ENCODE measurements at regions not wholly inside any gene's neighbourhood (a gene's known extent, or its start where the extent isn't known, plus 50 kb on each side); places are given as distances from the start of the nearest gene placed in this dataset.

DNA sequence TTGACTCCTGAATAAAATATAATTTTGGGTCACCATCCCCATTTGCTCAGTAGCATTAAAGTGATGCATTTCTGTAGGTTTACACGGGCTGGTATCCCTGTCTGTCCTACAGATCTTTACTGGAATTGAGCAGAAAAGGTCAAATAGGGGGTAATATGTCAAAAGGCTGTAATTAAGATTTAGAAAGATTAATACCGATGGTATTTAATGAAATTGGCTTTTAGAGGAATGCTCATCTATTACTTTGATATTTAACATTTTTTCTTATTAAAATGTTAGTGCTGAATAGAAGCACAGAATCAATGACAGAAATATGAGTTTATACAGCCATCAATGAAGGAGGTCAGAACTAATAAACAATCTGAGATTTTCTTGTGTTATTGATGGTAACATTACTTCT, 1762.2 kb upstream of the WWC1 start:
- H3K9ac ChIP-seq (replicated peaks; ENCODE audit: extremely low read depth, insufficient read depth, low read length), result no peak overlapping the region
- FAIRE-seq (no peak), DNase-seq (ENCODE audit: low read depth, low spot score) (no peak)
- H3K27me3 ChIP-seq (ENCODE audit: control insufficient read depth in 2 of 2, insufficient read depth in 2 of 2, low read length in 2 of 2), result no peaks in the 10 kb centered on the region
- no peaks in the 10 kb centered on the region for H3K4me1 ChIP-seq (ENCODE audit: control insufficient read depth, extremely low read depth, insufficient read depth, low read length)
- intact Hi-C loops (cut with micrococcal nuclease) (no loop called here), dilution Hi-C loops (cut with MboI; ENCODE audit: extremely low pct_ligation_motif_present, low sequenced_read_pairs) (no loop called here)
- ChIA-PET POLR2A (no interaction called here), CTCF (no interaction called here)
- BruUV-seq (replicated peaks), result no TSS peak
- H3K79me2 ChIP-seq (ENCODE audit: control insufficient read depth, insufficient read depth, low read length), result no peaks in the 10 kb centered on the region
- H3K9me3 ChIP-seq (replicated peaks; ENCODE audit: control insufficient read depth, insufficient read depth, low read length), result no peaks in the 10 kb centered on the region
- H3K4me2 ChIP-seq (ENCODE audit: insufficient read depth, low read length), result no peak overlapping the region
- no peaks in the 10 kb centered on the region for H3K36me3 ChIP-seq (ENCODE audit: control insufficient read depth in 2 of 2, extremely low read depth in 1 of 2, insufficient read depth in 2 of 2, low read length in 2 of 2)
- no peak for TF ChIP-seq FOS (IDR thresholded peaks at IDR 0.05; ENCODE audit: borderline replicate concordance, insufficient read depth, low read length)
- no peak for TF ChIP-seq GATA2 (IDR thresholded peaks at IDR 0.05; ENCODE audit: insufficient read depth, insufficient read length, low read depth, low read length)
- no peak for TF ChIP-seq POLR2AphosphoS5 (IDR thresholded peaks at IDR 0.05; ENCODE audit: insufficient read depth, low read depth, low read length)
- no peak for TF ChIP-seq POLR2A (IDR thresholded peaks at IDR 0.05; ENCODE audit: low read depth, low read length)
- TF ChIP-seq, protein P1, sequence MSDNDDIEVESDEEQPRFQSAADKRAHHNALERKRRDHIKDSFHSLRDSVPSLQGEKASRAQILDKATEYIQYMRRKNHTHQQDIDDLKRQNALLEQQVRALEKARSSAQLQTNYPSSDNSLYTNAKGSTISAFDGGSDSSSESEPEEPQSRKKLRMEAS (IDR thresholded peaks at IDR 0.05; ENCODE audit: insufficient read depth, insufficient read length), result no peak
- TF ChIP-seq MYC (IDR thresholded peaks at IDR 0.05; ENCODE audit: low read depth, low read length), result no peak
- TF ChIP-seq, protein P2, sequence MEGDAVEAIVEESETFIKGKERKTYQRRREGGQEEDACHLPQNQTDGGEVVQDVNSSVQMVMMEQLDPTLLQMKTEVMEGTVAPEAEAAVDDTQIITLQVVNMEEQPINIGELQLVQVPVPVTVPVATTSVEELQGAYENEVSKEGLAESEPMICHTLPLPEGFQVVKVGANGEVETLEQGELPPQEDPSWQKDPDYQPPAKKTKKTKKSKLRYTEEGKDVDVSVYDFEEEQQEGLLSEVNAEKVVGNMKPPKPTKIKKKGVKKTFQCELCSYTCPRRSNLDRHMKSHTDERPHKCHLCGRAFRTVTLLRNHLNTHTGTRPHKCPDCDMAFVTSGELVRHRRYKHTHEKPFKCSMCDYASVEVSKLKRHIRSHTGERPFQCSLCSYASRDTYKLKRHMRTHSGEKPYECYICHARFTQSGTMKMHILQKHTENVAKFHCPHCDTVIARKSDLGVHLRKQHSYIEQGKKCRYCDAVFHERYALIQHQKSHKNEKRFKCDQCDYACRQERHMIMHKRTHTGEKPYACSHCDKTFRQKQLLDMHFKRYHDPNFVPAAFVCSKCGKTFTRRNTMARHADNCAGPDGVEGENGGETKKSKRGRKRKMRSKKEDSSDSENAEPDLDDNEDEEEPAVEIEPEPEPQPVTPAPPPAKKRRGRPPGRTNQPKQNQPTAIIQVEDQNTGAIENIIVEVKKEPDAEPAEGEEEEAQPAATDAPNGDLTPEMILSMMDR (IDR thresholded peaks at IDR 0.05; ENCODE audit: extremely low read depth in 1 of 2, insufficient read depth in 1 of 2, low read depth in 1 of 2, low read length in 2 of 2), result no peak
- TF ChIP-seq JUN (IDR thresholded peaks at IDR 0.05; ENCODE audit: borderline replicate concordance, insufficient read depth, insufficient read length, low read depth), result no peak
- TF ChIP-seq EZH2 (IDR thresholded peaks at IDR 0.05; ENCODE audit: borderline replicate concordance, low read depth, low read length, severe bottlenecking), result no peak
- H3K27ac ChIP-seq (ENCODE audit: insufficient read depth, low read depth, low read length), result no peak overlapping the region
- no peak overlapping the region for H3K4me3 ChIP-seq (replicated peaks in 1 of 3; ENCODE audit: insufficient read depth in 1 of 3, low read depth in 1 of 3, low read length in 3 of 3)
- no peaks in the 10 kb centered on the region for H4K20me1 ChIP-seq (replicated peaks; ENCODE audit: control insufficient read depth, extremely low read depth, insufficient read depth, low read length)
- no peak overlapping the region for H2AFZ ChIP-seq (ENCODE audit: low read depth, low read length)
- H3K9me1 ChIP-seq (replicated peaks; ENCODE audit: control insufficient read depth, extremely low read depth, insufficient read depth, low read length), result no peaks in the 10 kb centered on the region

All from endothelial cell of umbilical vein (primary cell).